Esophagus (tissue), 2 donors: ENCODE measurements at regions not wholly inside any gene's neighbourhood (a gene's known extent, or its start where the extent isn't known, plus 50 kb on each side); places are given as distances from the start of the nearest gene placed in this dataset.

Experiments used
- H3K27ac ChIP-seq, 2 donors: one replicate each; pipeline ENCODE4 v1.5.1; 2013; ENCODE audit warnings: low read depth in 2 of 2, mild to moderate bottlenecking in 2 of 2, inconsistent platforms in 1 of 2, low read length in 1 of 2, moderate library complexity in 1 of 2
- H3K27me3 ChIP-seq, 2 donors: one replicate each; pipeline ENCODE4 v1.6.1; 2013; ENCODE audit warnings: low read length in 2 of 2, control low read depth in 1 of 2, mild to moderate bottlenecking in 1 of 2; ENCODE audit not compliant: insufficient read depth in 2 of 2, control insufficient read depth in 1 of 2
- H3K36me3 ChIP-seq, 2 donors: one replicate each; pipeline ENCODE4 v1.6.1; 2013; ENCODE audit warnings: low read length in 1 of 2; ENCODE audit not compliant: control insufficient read depth in 2 of 2, insufficient read depth in 2 of 2
- H3K4me1 ChIP-seq, 2 donors: one replicate each; pipeline ENCODE4 v1.6.1; 2013; ENCODE audit warnings: low read length in 1 of 2; ENCODE audit not compliant: control insufficient read depth in 2 of 2, insufficient read depth in 2 of 2
- H3K4me3 ChIP-seq, 2 donors: one replicate each; pipeline ENCODE4 v1.5.1; 2013; ENCODE audit warnings: low read length in 2 of 2, mild to moderate bottlenecking in 2 of 2, low read depth in 1 of 2, moderate library complexity in 1 of 2
- H3K9me3 ChIP-seq, 2 donors: one replicate each; pipeline ENCODE4 v1.6.1; 2013; ENCODE audit warnings: mild to moderate bottlenecking in 2 of 2, low read depth in 1 of 2, low read length in 1 of 2, moderate library complexity in 1 of 2; ENCODE audit not compliant: control insufficient read depth in 2 of 2, insufficient read depth in 1 of 2
- WGBS, 2 donors: extraction: QIAGEN DNeasy Blood & Tissue Kit; methylation state at CpG; one replicate each; pipeline ENCODE4 v1.1.7; 2013; 5-methylcytosine and 5-hydroxymethylcytosine counted together
- donor health status: healthy with polysubstance abuse.
- donor health status: Bipolar disorder and iron deficiency.

DNA sequence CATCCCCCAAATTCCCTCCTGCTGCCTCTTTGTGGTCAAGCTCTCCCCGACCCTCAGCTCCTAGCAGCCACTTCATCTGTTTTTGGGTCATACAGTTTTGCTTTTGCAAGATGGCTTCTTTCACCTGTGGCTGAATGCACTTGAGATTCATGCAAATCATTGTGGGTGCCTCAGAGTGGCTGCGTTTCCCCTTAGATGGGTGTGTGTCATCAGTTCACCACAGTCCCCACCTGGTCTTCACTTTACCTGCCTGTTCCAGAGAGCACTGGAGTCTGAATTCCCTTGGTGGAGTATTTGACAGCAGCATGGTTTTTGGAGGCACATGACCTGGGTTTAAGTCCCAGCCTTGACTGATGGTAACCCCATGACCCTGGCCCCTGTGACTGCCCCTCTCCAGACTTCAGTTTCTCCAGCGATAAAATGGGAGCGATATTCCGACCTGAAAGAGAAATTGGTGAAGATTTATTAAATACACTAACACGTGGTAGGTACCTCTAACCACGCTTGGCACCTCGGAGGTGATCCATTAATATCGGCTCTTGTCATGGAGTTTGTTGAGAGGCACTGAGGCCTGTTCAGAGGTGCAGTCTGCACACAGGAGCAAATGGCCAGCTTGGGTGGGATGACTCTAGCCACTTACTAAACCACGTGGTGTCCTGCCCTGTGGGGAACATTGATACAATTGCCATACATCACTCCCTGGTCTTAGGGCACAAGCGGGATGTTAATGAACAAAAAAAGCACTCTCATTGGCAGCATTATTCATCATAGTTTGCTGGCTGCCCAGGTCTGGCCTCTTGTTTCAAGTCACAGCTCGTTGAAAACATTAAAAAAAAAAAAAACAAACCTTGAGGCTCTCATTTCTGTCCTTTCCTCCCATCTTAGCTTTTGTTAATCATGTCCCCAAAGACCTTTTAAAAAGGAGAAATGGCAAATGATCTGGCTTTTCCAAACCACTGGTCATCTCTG lies 167.2 kb upstream of the KCNG1 start:
- H3K36me3 ChIP-seq, result no peaks in the 10 kb centered on the region
- H3K4me3 ChIP-seq, result no peak overlapping the region
- WGBS, 2 donors, result 67 to 71% methylated on average over 12 of the region's 12 CpGs
- H3K4me1 ChIP-seq, result peaks cover 0 to 2% of the 10 kb centered on the region in 2 donors
- no peak overlapping the region for H3K27ac ChIP-seq
- no peaks in the 10 kb centered on the region for H3K9me3 ChIP-seq
- H3K27me3 ChIP-seq, result no peaks in the 10 kb centered on the region

DNA sequence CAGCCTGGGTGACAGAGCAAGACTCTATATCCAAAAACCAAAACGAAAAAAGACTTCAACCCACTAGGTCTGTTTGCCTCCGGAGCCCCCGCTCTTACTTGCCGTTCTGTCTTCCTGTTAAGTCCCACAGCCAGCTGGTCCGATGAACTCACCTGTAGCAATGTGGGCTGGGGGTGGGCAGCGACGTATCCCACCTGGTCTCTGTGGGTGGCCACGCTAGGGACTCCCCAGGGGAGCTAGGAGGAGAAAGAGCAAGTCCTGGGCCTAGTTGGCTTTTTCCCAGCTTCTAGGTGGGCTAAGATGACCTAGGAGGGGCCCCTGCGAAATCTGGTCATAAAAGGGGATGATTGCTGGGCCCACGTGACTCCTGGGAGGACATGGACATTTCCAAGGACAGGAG lies 166.0 kb upstream of the KCNG1 start:
- Histone ChIP-seq H3K4me3 (no peak overlapping the region), H3K27ac (no peak overlapping the region)
- WGBS, 2 donors, result 79 to 83% methylated on average over 10 of the region's 10 CpGs

GRCh38 chr20:51187261-51187660 lies 164.4 kb upstream of the KCNG1 start:
- Histone ChIP-seq H3K27me3 (no peaks in the 10 kb centered on the region), H3K4me1 (peaks cover 0 to 2% of the 10 kb centered on the region in 2 donors), H3K27ac (no peak overlapping the region), H3K9me3 (no peaks in the 10 kb centered on the region), H3K4me3 (no peak overlapping the region), H3K36me3 (no peaks in the 10 kb centered on the region)
- WGBS, 2 donors, result 44 to 53% methylated on average over 9 of the region's 9 CpGs

More for the DNA sequence above, 166.0 kb upstream of the KCNG1 start:
- Histone ChIP-seq H3K36me3 (no peaks in the 10 kb centered on the region), H3K4me1 (peaks cover 0 to 2% of the 10 kb centered on the region in 2 donors), H3K27me3 (no peaks in the 10 kb centered on the region), H3K9me3 (no peaks in the 10 kb centered on the region)

DNA sequence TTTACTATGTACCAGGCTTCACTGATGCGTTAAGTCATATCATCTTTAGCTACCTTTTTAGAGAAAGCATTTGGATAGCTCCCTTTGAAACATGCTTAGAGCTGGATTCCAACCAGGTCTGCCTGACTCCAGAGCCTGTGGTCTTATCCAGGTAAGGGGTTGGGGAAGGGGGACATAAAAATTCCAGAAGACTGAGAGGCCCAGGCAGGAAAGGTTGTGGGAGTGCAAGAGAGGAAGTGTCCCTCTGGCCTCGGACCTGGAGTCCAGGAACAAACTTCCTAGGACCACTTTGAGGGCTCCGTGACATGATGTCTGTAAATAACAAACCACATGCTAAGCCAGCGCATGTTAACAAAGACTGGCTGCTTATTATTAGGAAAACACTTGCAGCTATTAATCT lies 163.0 kb upstream of the KCNG1 start:
- H3K9me3 ChIP-seq, result no peaks in the 10 kb centered on the region
- no peaks in the 10 kb centered on the region for H3K36me3 ChIP-seq
- no peaks in the 10 kb centered on the region for H3K27me3 ChIP-seq
- peaks cover 0 to 2% of the 10 kb centered on the region in 2 donors for H3K4me1 ChIP-seq
- no peak overlapping the region for H3K4me3 ChIP-seq
- WGBS, 2 donors, result 62 to 77% methylated on average over 4 of the region's 4 CpGs
- no peak overlapping the region for H3K27ac ChIP-seq

- no peak overlapping the region for H3K27ac ChIP-seq
- WGBS, 2 donors, result 90 to 100% methylated on average over 3 of the region's 3 CpGs
These were observed 162.4 kb upstream of the KCNG1 start for GRCh38 chr20:51185277-51185676.

DNA sequence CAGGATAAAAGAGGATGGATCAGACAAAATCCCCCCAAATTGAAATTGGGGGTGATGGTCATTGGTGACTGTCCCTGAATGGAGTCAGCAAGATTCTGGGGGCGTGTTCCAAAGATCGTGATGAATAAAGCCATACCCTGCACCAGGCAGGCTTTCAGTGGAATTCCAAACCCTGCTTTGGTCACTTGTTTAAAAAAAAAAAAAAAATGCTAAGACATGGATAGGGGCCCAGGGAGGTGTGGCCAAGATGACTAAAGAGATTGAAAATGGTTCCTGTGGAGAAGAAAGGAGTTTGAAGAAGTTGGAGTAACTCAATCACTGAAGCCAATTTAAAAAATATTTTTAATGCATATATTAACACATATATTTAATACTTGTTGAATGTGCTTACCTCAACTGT lies 161.4 kb upstream of the KCNG1 start:
- Histone ChIP-seq H3K27me3 (no peaks in the 10 kb centered on the region), H3K9me3 (no peaks in the 10 kb centered on the region), H3K36me3 (no peaks in the 10 kb centered on the region), H3K27ac (no peak overlapping the region), H3K4me1 (peaks cover 0 to under 1% of the 10 kb centered on the region in 2 donors), H3K4me3 (no peak overlapping the region)
- 71% methylated on average over 2 of the region's 2 CpGs for WGBS, 2 donors

More at GRCh38 chr20:51185277-51185676, 162.4 kb upstream of the KCNG1 start:
- no peaks in the 10 kb centered on the region for H3K9me3 ChIP-seq
- peaks cover 0 to 2% of the 10 kb centered on the region in 2 donors for H3K4me1 ChIP-seq
- H3K4me3 ChIP-seq, result no peak overlapping the region
- H3K36me3 ChIP-seq, result no peaks in the 10 kb centered on the region
- H3K27me3 ChIP-seq, result no peaks in the 10 kb centered on the region

- no peaks in the 10 kb centered on the region for H3K27me3 ChIP-seq
- 88 to 96% methylated on average over 1 of the region's 1 CpG for WGBS, 2 donors
- no peak overlapping the region for H3K4me3 ChIP-seq
- H3K36me3 ChIP-seq, result no peaks in the 10 kb centered on the region
- H3K27ac ChIP-seq, result no peak overlapping the region
- no peaks in the 10 kb centered on the region for H3K9me3 ChIP-seq
- H3K4me1 ChIP-seq, result no peaks in the 10 kb centered on the region
These were observed 160.5 kb upstream of the KCNG1 start for GRCh38 chr20:51183451-51183850.

- H3K4me1 ChIP-seq, result no peaks in the 10 kb centered on the region
- 86 to 87% methylated on average over 6 of the region's 6 CpGs for WGBS, 2 donors
- H3K4me3 ChIP-seq, result no peak overlapping the region
- no peak overlapping the region for H3K27ac ChIP-seq
- no peaks in the 10 kb centered on the region for H3K27me3 ChIP-seq
- H3K36me3 ChIP-seq, result no peaks in the 10 kb centered on the region
- H3K9me3 ChIP-seq, result no peaks in the 10 kb centered on the region
These were observed 159.7 kb upstream of the KCNG1 start for GRCh38 chr20:51182571-51182970.

GRCh38 chr20:51178153-51178552 lies 155.2 kb upstream of the KCNG1 start:
- WGBS, 2 donors, result 79 to 83% methylated on average over 3 of the region's 3 CpGs
- H3K9me3 ChIP-seq, result no peaks in the 10 kb centered on the region
- H3K27me3 ChIP-seq, result no peaks in the 10 kb centered on the region
- no peaks in the 10 kb centered on the region for H3K36me3 ChIP-seq
- H3K4me3 ChIP-seq, result no peak overlapping the region
- H3K27ac ChIP-seq, result no peak overlapping the region
- no peaks in the 10 kb centered on the region for H3K4me1 ChIP-seq

DNA sequence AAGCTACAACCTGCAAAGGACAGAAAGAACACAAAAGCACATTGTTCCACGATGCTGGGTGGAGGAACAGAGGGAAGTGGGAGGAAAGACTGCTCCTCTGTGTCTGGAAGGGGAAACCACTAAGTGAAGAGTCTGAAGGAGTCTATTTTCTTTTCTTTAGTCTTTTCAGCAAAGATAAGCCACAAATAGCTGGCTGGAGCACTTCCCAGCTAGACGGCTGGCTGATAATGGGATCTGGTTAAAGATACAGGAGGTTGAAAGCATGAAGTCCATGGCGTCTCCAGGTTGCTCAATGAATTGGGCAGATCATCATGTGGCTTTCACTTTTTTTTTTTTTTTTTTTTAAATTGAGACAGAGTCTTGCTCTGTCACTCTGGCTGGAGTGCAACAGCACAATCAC lies 154.0 kb upstream of the KCNG1 start:
- H3K9me3 ChIP-seq, result no peaks in the 10 kb centered on the region
- H3K4me3 ChIP-seq, result no peak overlapping the region
- H3K36me3 ChIP-seq, result no peaks in the 10 kb centered on the region
- H3K27me3 ChIP-seq, result no peaks in the 10 kb centered on the region
- 29 to 44% methylated on average over 3 of the region's 3 CpGs for WGBS, 2 donors
- H3K4me1 ChIP-seq, result no peaks in the 10 kb centered on the region
- H3K27ac ChIP-seq, result no peak overlapping the region
